ENCODE measurements at regions not wholly inside any gene's neighbourhood (a gene's known extent, or its start where the extent isn't known, plus 50 kb on each side); places are given as distances from the start of the nearest gene placed in this dataset.
A peak's percentile ranks its signal among the peaks of the same experiment; 100 is the strongest.

GRCh38 chr6:82646231-82646615, 282.6 kb downstream of the TPBG start:
- DNase-seq (ENCODE audit: low spot score), result no peak

- no peak for DNase-seq (ENCODE audit: low spot score)
These were observed 288.3 kb downstream of the TPBG start for GRCh38 chr6:82651845-82652335.

- DNase-seq (ENCODE audit: low spot score), result no peak
These were observed 315.6 kb downstream of the TPBG start for GRCh38 chr6:82679232-82679631.

GRCh38 chr6:82680192-82680591, 316.6 kb downstream of the TPBG start:
- no peak for DNase-seq (ENCODE audit: low spot score)

GRCh38 chr6:82681119-82681714, 317.6 kb downstream of the TPBG start:
- no peak for DNase-seq (ENCODE audit: low spot score)

- DNase-seq (ENCODE audit: low spot score), result no peak
These were observed 323.1 kb downstream of the TPBG start for GRCh38 chr6:82686719-82687118.

GRCh38 chr6:82687855-82688254, 324.2 kb downstream of the TPBG start:
- DNase-seq (ENCODE audit: low spot score), result peak; percentile 24

GRCh38 chr6:82690283-82690682, 326.7 kb downstream of the TPBG start:
- no peak for DNase-seq (ENCODE audit: low spot score)

GRCh38 chr6:82691997-82692396, 328.4 kb downstream of the TPBG start:
- no peak for DNase-seq (ENCODE audit: low spot score)

GRCh38 chr6:82693094-82693493, 329.5 kb downstream of the TPBG start:
- DNase-seq (ENCODE audit: low spot score), result no peak

- no peak for DNase-seq (ENCODE audit: low spot score)
These were observed 337.7 kb downstream of the TPBG start for GRCh38 chr6:82701341-82701740.

- no peak for DNase-seq (ENCODE audit: low spot score)
These were observed 339.0 kb downstream of the TPBG start for GRCh38 chr6:82702574-82702973.

- no peak for DNase-seq (ENCODE audit: low spot score)
These were observed 339.6 kb downstream of the TPBG start for GRCh38 chr6:82703230-82703629.

- no peak for DNase-seq (ENCODE audit: low spot score)
These were observed 340.4 kb downstream of the TPBG start for GRCh38 chr6:82704045-82704444.

GRCh38 chr6:82705579-82705978, 342.0 kb downstream of the TPBG start:
- DNase-seq (ENCODE audit: low spot score), result no peak

- peak; percentile 60 for DNase-seq (ENCODE audit: low spot score)
These were observed 347.6 kb downstream of the TPBG start for GRCh38 chr6:82711105-82711827.

GRCh38 chr6:82711971-82712370, 348.4 kb downstream of the TPBG start:
- peak; percentile 65 for DNase-seq (ENCODE audit: low spot score)

GRCh38 chr6:82712389-82712788, 348.8 kb downstream of the TPBG start:
- DNase-seq (ENCODE audit: low spot score), result no peak

GRCh38 chr6:82712826-82713225, 349.2 kb downstream of the TPBG start:
- no peak for DNase-seq (ENCODE audit: low spot score)

- DNase-seq (ENCODE audit: low spot score), result no peak
These were observed 344.6 kb downstream of the UBE3D start for GRCh38 chr6:82720992-82721391.

- no peak for DNase-seq (ENCODE audit: low spot score)
These were observed 329.9 kb downstream of the UBE3D start for GRCh38 chr6:82735790-82736189.

- DNase-seq (ENCODE audit: low spot score), result no peak
These were observed 327.7 kb downstream of the UBE3D start for GRCh38 chr6:82737965-82738364.

- no peak for DNase-seq (ENCODE audit: low spot score)
These were observed 326.9 kb downstream of the UBE3D start for GRCh38 chr6:82738773-82739172.

GRCh38 chr6:82739303-82739702, 326.3 kb downstream of the UBE3D start:
- no peak for DNase-seq (ENCODE audit: low spot score)
